GM23248 (cell line): ENCODE measurements at regions not wholly inside any gene's neighbourhood (a gene's known extent, or its start where the extent isn't known, plus 50 kb on each side); places are given as distances from the start of the nearest gene placed in this dataset.

Experiments used
- DNase-seq: peaks from one replicate; pipeline ENCODE4 v3.0.0-alpha.2; 2015
- H2AFZ ChIP-seq: fragments of 200-600 bp; sonication (generic); 2 replicates; pipeline ENCODE4 v1.6.1; 2016; ENCODE audit warnings: antibody characterized with exemption
- H3F3A ChIP-seq: fragments of 200-600 bp; sonication (generic); 2 replicates; pipeline ENCODE4 v1.6.1; 2016; ENCODE audit warnings: mild to moderate bottlenecking, antibody characterized with exemption, mixed run types; ENCODE audit not compliant: insufficient read depth
- H3K27ac ChIP-seq: fragments of 200-600 bp; sonication (generic); 2 replicates; pipeline ENCODE4 v1.5.1; 2016; ENCODE audit warnings: mild to moderate bottlenecking
- H3K27me3 ChIP-seq: fragments of 200-600 bp; sonication (generic); replicated peaks from 2 replicates; pipeline ENCODE4 v1.6.1; 2016; ENCODE audit warnings: mild to moderate bottlenecking; ENCODE audit not compliant: insufficient read depth
- H3K36me3 ChIP-seq: fragments of 200-600 bp; sonication (generic); 2 replicates; pipeline ENCODE4 v1.6.1; 2016; ENCODE audit warnings: low read depth, mild to moderate bottlenecking
- H3K4me1 ChIP-seq: fragments of 200-600 bp; sonication (generic); 2 replicates; pipeline ENCODE4 v1.6.1; 2016; ENCODE audit warnings: mild to moderate bottlenecking; ENCODE audit not compliant: insufficient read depth
- H3K4me2 ChIP-seq: fragments of 200-600 bp; sonication (generic); one replicate; pipeline ENCODE4 v1.6.1; 2016; ENCODE audit warnings: mild to moderate bottlenecking; ENCODE audit not compliant: unreplicated experiment
- H3K4me3 ChIP-seq: fragments of 200-600 bp; sonication (generic); 2 replicates; pipeline ENCODE4 v1.5.1; 2016; ENCODE audit warnings: mild to moderate bottlenecking
- H3K79me2 ChIP-seq: fragments of 200-600 bp; sonication (generic); 2 replicates; pipeline ENCODE4 v1.6.1; 2016; ENCODE audit warnings: mild to moderate bottlenecking; ENCODE audit not compliant: insufficient read depth
- H3K9ac ChIP-seq: fragments of 200-600 bp; sonication (generic); 2 replicates; pipeline ENCODE4 v1.6.1; 2016; ENCODE audit warnings: mild to moderate bottlenecking
- H3K9me2 ChIP-seq: fragments of 200-600 bp; sonication (generic); 2 replicates; pipeline ENCODE4 v1.6.1; 2016; ENCODE audit warnings: mixed run types, mild to moderate bottlenecking, moderate library complexity; ENCODE audit not compliant: insufficient read depth
- H3K9me3 ChIP-seq: fragments of 200-600 bp; sonication (generic); one replicate; pipeline ENCODE4 v1.6.1; 2017; ENCODE audit warnings: low read depth
- H4K20me1 ChIP-seq: fragments of 200-600 bp; sonication (generic); 2 replicates; pipeline ENCODE4 v1.6.0; 2016; ENCODE audit not compliant: insufficient read depth
- EZH2 ChIP-seq: fragments of 200-600 bp; sonication (generic); IDR thresholded peaks from 2 replicates; pipeline ENCODE4 v1.6.1; 2018; ENCODE audit warnings: antibody characterized with exemption, mild to moderate bottlenecking; ENCODE audit not compliant: insufficient read depth, poor library complexity, severe bottlenecking
- EZH2phosphoT487 ChIP-seq: fragments of 200-600 bp; sonication (generic); IDR thresholded peaks from 2 replicates; pipeline ENCODE4 v1.6.1; 2018; ENCODE audit warnings: antibody characterized with exemption, moderate library complexity, mild to moderate bottlenecking, low read depth; ENCODE audit not compliant: insufficient read depth
- WGBS, 2 experiments: methylation state at CpG; one replicate each; pipeline ENCODE4 v1.1.6; 2015 to 2017; ENCODE audit warnings: low lambda C conversion rate in 2 of 2, low coverage in 1 of 2; ENCODE audit errors: missing lambda C conversion rate in 2 of 2; 5-methylcytosine and 5-hydroxymethylcytosine counted together
- in situ Hi-C: fragments of 300-500 bp; cut with MboI; formaldehyde crosslinking; loops from 2 replicates; pipeline ENCODE4 v1.15.0; 2020

- H3K9me3 ChIP-seq = no peaks in the 10 kb centered on the region
- H3K4me1 ChIP-seq = no peaks in the 10 kb centered on the region
- H3K4me3 ChIP-seq = no peak overlapping the region
- H3K9me2 ChIP-seq = no peaks in the 10 kb centered on the region
- no peaks in the 10 kb centered on the region for H3F3A ChIP-seq
- TF ChIP-seq EZH2phosphoT487 = no peak
- TF ChIP-seq EZH2 = no peak
- peaks cover 26% of the 10 kb centered on the region for H3K27me3 ChIP-seq
- no peak for DNase-seq
- no peak overlapping the region for H2AFZ ChIP-seq
- in situ Hi-C loops = no loop called here
- H3K9ac ChIP-seq = no peak overlapping the region
- no peaks in the 10 kb centered on the region for H3K79me2 ChIP-seq
- H3K27ac ChIP-seq = no peak overlapping the region
- no peak overlapping the region for H3K4me2 ChIP-seq
- H4K20me1 ChIP-seq = no peaks in the 10 kb centered on the region
- WGBS, 2 experiments = 72 to 88% methylated on average over 3 to 5 of the region's 5 CpGs
- no peaks in the 10 kb centered on the region for H3K36me3 ChIP-seq
Observed at GRCh38 chr9:126204197-126204596, 122.4 kb upstream of the MVB12B start.

- Histone ChIP-seq H3K9me2 (no peaks in the 10 kb centered on the region), H3K9ac (no peak overlapping the region), H3K79me2 (no peaks in the 10 kb centered on the region), H4K20me1 (no peaks in the 10 kb centered on the region), H3K4me1 (no peaks in the 10 kb centered on the region), H3K36me3 (no peaks in the 10 kb centered on the region), H3F3A (no peaks in the 10 kb centered on the region), H2AFZ (no peak overlapping the region), H3K4me2 (no peak overlapping the region), H3K4me3 (no peak overlapping the region), H3K9me3 (no peaks in the 10 kb centered on the region), H3K27me3 (peaks cover 29% of the 10 kb centered on the region), H3K27ac (no peak overlapping the region)
- WGBS, 2 experiments = 44 to 56% methylated on average over 1 to 2 of the region's 2 CpGs
- TF ChIP-seq EZH2phosphoT487 (no peak), EZH2 (no peak)
- in situ Hi-C loops = no loop called here
- no peak for DNase-seq
Observed at GRCh38 chr9:126204708-126205225, 121.9 kb upstream of the MVB12B start.

GRCh38 chr9:126205265-126205664, 121.4 kb upstream of the MVB12B start:
- no peak overlapping the region for H3K4me2 ChIP-seq

GRCh38 chr9:126205845-126206498, 120.7 kb upstream of the MVB12B start:
- no peak overlapping the region for H2AFZ ChIP-seq
- no peak for DNase-seq
- 53 to 60% methylated on average over 20 to 22 of the region's 22 CpGs for WGBS, 2 experiments
- no peaks in the 10 kb centered on the region for H3K9me3 ChIP-seq
- no peak overlapping the region for H3K4me3 ChIP-seq
- no peaks in the 10 kb centered on the region for H3K36me3 ChIP-seq
- no peak overlapping the region for H3K27ac ChIP-seq
- no peaks in the 10 kb centered on the region for H4K20me1 ChIP-seq
- H3K9me2 ChIP-seq = no peaks in the 10 kb centered on the region
- TF ChIP-seq EZH2 = no peak
- no peak for TF ChIP-seq EZH2phosphoT487
- H3K79me2 ChIP-seq = no peaks in the 10 kb centered on the region
- no peaks in the 10 kb centered on the region for H3K4me1 ChIP-seq
- no peak overlapping the region for H3K9ac ChIP-seq
- no peaks in the 10 kb centered on the region for H3F3A ChIP-seq
- in situ Hi-C loops = no loop called here
- no peak overlapping the region for H3K4me2 ChIP-seq
- peaks cover 22% of the 10 kb centered on the region for H3K27me3 ChIP-seq

More at GRCh38 chr9:126205265-126205664, 121.4 kb upstream of the MVB12B start:
- H3K79me2 ChIP-seq = no peaks in the 10 kb centered on the region
- H3K4me1 ChIP-seq = no peaks in the 10 kb centered on the region
- no peaks in the 10 kb centered on the region for H4K20me1 ChIP-seq
- no peak overlapping the region for H3K4me3 ChIP-seq
- no peaks in the 10 kb centered on the region for H3K9me2 ChIP-seq
- no peaks in the 10 kb centered on the region for H3K9me3 ChIP-seq
- H3K27me3 ChIP-seq = peaks cover 28% of the 10 kb centered on the region
- H2AFZ ChIP-seq = no peak overlapping the region
- no peak for DNase-seq
- TF ChIP-seq EZH2phosphoT487 (no peak), EZH2 (no peak)
- 9 to 12% methylated on average over 4 to 7 of the region's 7 CpGs for WGBS, 2 experiments
- no peaks in the 10 kb centered on the region for H3K36me3 ChIP-seq
- H3K27ac ChIP-seq = no peak overlapping the region
- no peaks in the 10 kb centered on the region for H3F3A ChIP-seq
- in situ Hi-C loops = no loop called here
- H3K9ac ChIP-seq = no peak overlapping the region
